B cell (primary cell): ENCODE measurements at regions not wholly inside any gene's neighbourhood (a gene's known extent, or its start where the extent isn't known, plus 50 kb on each side); places are given as distances from the start of the nearest gene placed in this dataset.

Experiments
- ATAC-seq: fragments of 200-7000 bp; cut with Tn5 transposase; one replicate; pipeline ENCODE4 v1.10.0; 2021; ENCODE audit warnings: low read depth, mild to moderate bottlenecking, moderate number of reproducible peaks, moderate library complexity
- CTCF ChIA-PET: fragments of 350-600 bp; sonication (Branson Sonifier 250); formaldehyde crosslinking; loops from one replicate; lab custom pipeline; 2021; ENCODE audit warnings: antibody characterized with exemption, inconsistent platforms; lab: Charles Lee
- POLR2A ChIA-PET: fragments of 350-600 bp; sonication (Branson Sonifier 250); formaldehyde crosslinking; loops from one replicate; lab custom pipeline; 2021; ENCODE audit warnings: antibody characterized with exemption; lab: Charles Lee
- DNase-seq: peaks from one replicate; pipeline ENCODE4 v3.0.0; 2013
- H2AFZ ChIP-seq: 2 replicates; pipeline ENCODE4 v1.6.1; 2012; ENCODE audit warnings: mild to moderate bottlenecking, low read depth, low read length; ENCODE audit not compliant: insufficient read depth, poor library complexity, severe bottlenecking
- H3K27ac ChIP-seq, 2 donors: 1 replicate in 1 of 2; 2 replicates in 1 of 2; pipeline ENCODE4 v1.5.1; 2012 to 2013; ENCODE audit warnings: low read length in 2 of 2, mild to moderate bottlenecking in 2 of 2, moderate library complexity in 1 of 2
- H3K27me3 ChIP-seq, 4 experiments: fragments of 200-600 bp in 1 of 4; sonication (generic) in 1 of 4; replicated peaks in 1 of 4; 1 replicate in 2 of 4; 2 replicates in 2 of 4; pipeline versions ENCODE4 v1.6.1 to v1.7.0; 2013 to 2016; ENCODE audit warnings: low read length in 3 of 4, mild to moderate bottlenecking in 2 of 4, mixed read lengths in 1 of 4, moderate library complexity in 1 of 4; ENCODE audit not compliant: insufficient read depth in 4 of 4, control insufficient read depth in 3 of 4; ENCODE audit errors: control extremely low read depth in 1 of 4
- H3K36me3 ChIP-seq, 2 experiments: replicated peaks in 1 of 2; 1 replicate in 1 of 2; 2 replicates in 1 of 2; pipeline versions ENCODE4 v1.6.1 to v1.7.1; 2013; ENCODE audit warnings: low read length in 1 of 2; ENCODE audit not compliant: insufficient read depth in 2 of 2, control insufficient read depth in 1 of 2; ENCODE audit errors: control extremely low read depth in 1 of 2, extremely low read depth in 1 of 2
- H3K4me1 ChIP-seq, 2 donors: fragments of 200-600 bp in 1 of 2; sonication (generic) in 1 of 2; 1 replicate in 1 of 2; 2 replicates in 1 of 2; pipeline versions ENCODE4 v1.5.1 to v1.6.1; 2013 to 2017; ENCODE audit warnings: low read length in 2 of 2; ENCODE audit not compliant: control insufficient read depth in 2 of 2, insufficient read depth in 2 of 2
- H3K4me2 ChIP-seq: replicated peaks from 2 replicates; pipeline ENCODE3; 2012; ENCODE audit warnings: mild to moderate bottlenecking, low read depth, low read length; ENCODE audit not compliant: poor library complexity, severe bottlenecking
- H3K4me3 ChIP-seq, 5 experiments: fragments of 200-600 bp in 1 of 5; sonication (generic) in 1 of 5; 1 replicate in 3 of 5; 2 replicates in 2 of 5; pipeline versions ENCODE4 v1.5.1 to v1.7.0; 2011 to 2016; ENCODE audit warnings: low read length in 4 of 5, mild to moderate bottlenecking in 4 of 5, low read depth in 2 of 5, control low read depth in 1 of 5, moderate library complexity in 1 of 5; ENCODE audit not compliant: insufficient read depth in 1 of 5; ENCODE audit errors: control extremely low read depth in 1 of 5, extremely low read depth in 1 of 5
- H3K79me2 ChIP-seq: fragments of 200-600 bp; sonication (generic); one replicate; pipeline ENCODE4 v1.6.0; 2016; ENCODE audit warnings: low read length; ENCODE audit not compliant: control insufficient read depth, insufficient read depth
- H3K9ac ChIP-seq: fragments of 200-600 bp; sonication (generic); 2 replicates; pipeline ENCODE4 v1.6.1; 2017; ENCODE audit warnings: mild to moderate bottlenecking, low read length, moderate library complexity
- H3K9me3 ChIP-seq, 3 donors: one replicate each; pipeline versions ENCODE4 v1.6.1 to v1.7.1; 2013; ENCODE audit warnings: low read length in 2 of 3; ENCODE audit not compliant: control insufficient read depth in 2 of 3, insufficient read depth in 1 of 3; ENCODE audit errors: control extremely low read depth in 1 of 3
- H4K20me1 ChIP-seq: 2 replicates; pipeline ENCODE4 v1.6.0; 2012; ENCODE audit warnings: mild to moderate bottlenecking, low read length; ENCODE audit not compliant: insufficient read depth, control insufficient read depth, poor library complexity, severe bottlenecking
- H3K27ac Mint-ChIP-seq: one replicate; pipeline ENCODE4 v1.8.0; 2021; ENCODE audit warnings: mixed read lengths
- H3K27me3 Mint-ChIP-seq: one replicate; pipeline ENCODE4 v1.8.0; 2021; ENCODE audit warnings: mixed read lengths
- H3K4me1 Mint-ChIP-seq: one replicate; pipeline ENCODE4 v1.8.0; 2021; ENCODE audit warnings: mixed read lengths
- H3K4me3 Mint-ChIP-seq: one replicate; pipeline ENCODE4 v1.8.0; 2021; ENCODE audit warnings: mixed read lengths
- H3K9me3 Mint-ChIP-seq: one replicate; pipeline ENCODE4 v1.8.0; 2022; ENCODE audit warnings: mixed read lengths; ENCODE audit not compliant: insufficient read depth
- EZH2 ChIP-seq: IDR thresholded peaks from 2 replicates; pipeline ENCODE4 v1.6.1; 2012; ENCODE audit warnings: borderline replicate concordance, low read depth, mild to moderate bottlenecking, moderate library complexity, low read length; ENCODE audit not compliant: insufficient read depth, poor library complexity, severe bottlenecking
- WGBS: methylation state at CpG from one replicate; pipeline ENCODE4 v1.1.5; 2013; ENCODE audit warnings: missing lambda C conversion rate; ENCODE audit not compliant: insufficient coverage; 5-methylcytosine and 5-hydroxymethylcytosine counted together
- intact Hi-C: fragments of 100-400 bp; cut with micrococcal nuclease; formaldehyde crosslinking; loops from one replicate; pipeline ENCODE4 v1.10.0; 2022
- TF ChIP-seq, protein P1 (sequence below): fragments of 200-600 bp; IDR thresholded peaks from one replicate; pipeline ENCODE4 v1.8.0; 2022; ENCODE audit warnings: antibody characterized with exemption, mild to moderate bottlenecking

DNA sequence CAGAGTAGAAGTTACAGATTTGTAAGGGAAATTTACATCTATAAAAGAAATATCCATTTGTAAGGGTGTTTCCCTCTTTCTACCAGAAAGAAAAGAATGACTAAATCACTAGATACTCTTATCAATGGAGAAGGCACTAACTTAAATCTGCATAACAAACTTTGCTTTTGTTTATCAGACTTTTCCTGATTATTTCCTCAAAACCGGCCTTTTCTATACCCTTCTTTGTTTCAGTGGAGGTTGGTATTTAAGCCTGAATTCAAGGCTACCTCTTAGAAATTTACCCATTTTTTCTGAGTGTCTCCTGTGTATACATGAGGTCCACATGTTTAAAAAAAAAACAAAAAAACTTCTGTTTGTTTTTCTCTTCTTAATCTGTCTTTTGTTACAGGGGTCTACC lies 80.4 kb upstream of the GRPR start:
- Histone ChIP-seq H3K9me3 (no peaks in the 10 kb centered on the region), H3K4me1 (peaks cover 15 to 18% of the 10 kb centered on the region in 2 donors), H3K27ac (no peak overlapping the region), H3K4me3 (no peak overlapping the region), H3K36me3 (no peaks in the 10 kb centered on the region), H3K79me2 (no peaks in the 10 kb centered on the region), H2AFZ (no peak overlapping the region), H3K4me2 (no peak overlapping the region), H3K27me3 (no peaks in the 10 kb centered on the region), H4K20me1 (no peaks in the 10 kb centered on the region), H3K9ac (no peak overlapping the region)
- POLR2A ChIA-PET: no interaction called here
- CTCF ChIA-PET: no interaction called here
- no peak for ATAC-seq
- peaks cover 17% of the 10 kb centered on the region for H3K4me1 Mint-ChIP-seq
- no peak for DNase-seq
- no peaks in the 10 kb centered on the region for H3K27me3 Mint-ChIP-seq
- TF ChIP-seq EZH2: no peak
- TF ChIP-seq, protein P1, sequence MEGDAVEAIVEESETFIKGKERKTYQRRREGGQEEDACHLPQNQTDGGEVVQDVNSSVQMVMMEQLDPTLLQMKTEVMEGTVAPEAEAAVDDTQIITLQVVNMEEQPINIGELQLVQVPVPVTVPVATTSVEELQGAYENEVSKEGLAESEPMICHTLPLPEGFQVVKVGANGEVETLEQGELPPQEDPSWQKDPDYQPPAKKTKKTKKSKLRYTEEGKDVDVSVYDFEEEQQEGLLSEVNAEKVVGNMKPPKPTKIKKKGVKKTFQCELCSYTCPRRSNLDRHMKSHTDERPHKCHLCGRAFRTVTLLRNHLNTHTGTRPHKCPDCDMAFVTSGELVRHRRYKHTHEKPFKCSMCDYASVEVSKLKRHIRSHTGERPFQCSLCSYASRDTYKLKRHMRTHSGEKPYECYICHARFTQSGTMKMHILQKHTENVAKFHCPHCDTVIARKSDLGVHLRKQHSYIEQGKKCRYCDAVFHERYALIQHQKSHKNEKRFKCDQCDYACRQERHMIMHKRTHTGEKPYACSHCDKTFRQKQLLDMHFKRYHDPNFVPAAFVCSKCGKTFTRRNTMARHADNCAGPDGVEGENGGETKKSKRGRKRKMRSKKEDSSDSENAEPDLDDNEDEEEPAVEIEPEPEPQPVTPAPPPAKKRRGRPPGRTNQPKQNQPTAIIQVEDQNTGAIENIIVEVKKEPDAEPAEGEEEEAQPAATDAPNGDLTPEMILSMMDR: no peak
- H3K27ac Mint-ChIP-seq: no peak overlapping the region
- no peak overlapping the region for H3K4me3 Mint-ChIP-seq
- intact Hi-C loops: no loop called here
- H3K9me3 Mint-ChIP-seq: no peaks in the 10 kb centered on the region
- no CpG with 5 or more reads among the region's 1 CpG for WGBS

DNA sequence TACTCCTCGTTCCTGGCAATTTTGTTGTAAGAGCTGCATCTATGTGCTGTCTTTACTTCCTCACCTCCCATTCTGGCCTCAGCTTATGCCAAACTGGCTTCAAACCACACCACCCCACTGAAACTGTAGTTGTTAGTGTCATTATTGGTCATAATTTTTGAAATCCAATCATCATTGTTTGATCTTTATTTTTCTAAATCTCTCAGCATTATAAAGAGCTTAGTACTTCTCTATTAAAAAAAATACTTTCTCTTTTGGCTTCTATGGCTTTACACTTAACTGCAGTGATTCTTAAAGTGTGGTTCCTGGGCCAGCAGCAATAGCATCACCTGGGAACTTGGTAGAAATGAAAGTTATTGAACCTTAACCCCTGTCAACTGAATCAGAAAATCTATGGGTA lies 83.5 kb upstream of the GRPR start:
- intact Hi-C loops: no loop called here
- ChIA-PET POLR2A (no interaction called here), CTCF (interaction anchor here (0.6 kb wide), 1 partner anchor 503 kb away, joined by 3 read pairs; no protein-coding TSS in a partner anchor)
- DNase-seq (peak; percentile 1), ATAC-seq (no peak)
- H3K27me3 Mint-ChIP-seq: no peaks in the 10 kb centered on the region
- no peaks in the 10 kb centered on the region for H3K9me3 Mint-ChIP-seq
- peaks cover 17% of the 10 kb centered on the region for H3K4me1 Mint-ChIP-seq
- no peak overlapping the region for H3K4me3 Mint-ChIP-seq
- TF ChIP-seq, protein P1: no peak
- no peak for TF ChIP-seq EZH2
- H3K27ac ChIP-seq: peak overlapping the region in 1 of 2 donors; percentile 41
- peaks cover 15 to 18% of the 10 kb centered on the region in 2 donors for H3K4me1 ChIP-seq
- no peak overlapping the region for H3K4me3 ChIP-seq
- no peak overlapping the region for H2AFZ ChIP-seq
- no peak overlapping the region for H3K9ac ChIP-seq
- no peaks in the 10 kb centered on the region for H4K20me1 ChIP-seq
- no CpG with 5 or more reads among the region's 1 CpG for WGBS
- H3K27me3 ChIP-seq: no peaks in the 10 kb centered on the region
- no peaks in the 10 kb centered on the region for H3K9me3 ChIP-seq
- no peak overlapping the region for H3K27ac Mint-ChIP-seq
- no peaks in the 10 kb centered on the region for H3K79me2 ChIP-seq
- peak overlapping the region; percentile 35 for H3K4me2 ChIP-seq
- H3K36me3 ChIP-seq: no peaks in the 10 kb centered on the region
